Stimulated activated memory B cell treated with anti-CD40 and anti-IgM and Interleukin-4, amounts not matched to agents 10 μg/mL and 1 μg/mL and 100 μg/mL, for 72 hours (primary cell): ENCODE measurements at regions not wholly inside any gene's neighbourhood (a gene's known extent, or its start where the extent isn't known, plus 50 kb on each side); places are given as distances from the start of the nearest gene placed in this dataset.
A peak's percentile ranks its signal among the peaks of the same experiment; 100 is the strongest.
"Not testable (repeated sequence)": the region's sequence is repeated elsewhere in the genome, so short reads cannot be mapped to it uniquely, and the experiment has no call there.

Experiments used
- ATAC-seq: fragments of 150-1000 bp; cut with Tn5 transposase; 2 replicates; pipeline ENCODE4 v1.10.0; 2021
- H3K27ac Mint-ChIP-seq: one replicate; pipeline ENCODE4 v1.8.0; 2022; ENCODE audit warnings: mild to moderate bottlenecking, mixed read lengths
- H3K27me3 Mint-ChIP-seq: one replicate; pipeline ENCODE4 v1.8.0; 2022; ENCODE audit warnings: mixed read lengths
- H3K36me3 Mint-ChIP-seq: one replicate; pipeline ENCODE4 v1.8.0; 2022; ENCODE audit warnings: mixed read lengths
- H3K4me1 Mint-ChIP-seq: one replicate; pipeline ENCODE4 v1.8.0; 2022; ENCODE audit warnings: mixed read lengths
- H3K4me3 Mint-ChIP-seq: one replicate; pipeline ENCODE4 v1.8.0; 2022; ENCODE audit warnings: mild to moderate bottlenecking, moderate library complexity, mixed read lengths
- H3K9me3 Mint-ChIP-seq: one replicate; pipeline ENCODE4 v1.8.0; 2022; ENCODE audit warnings: mixed read lengths

DNA sequence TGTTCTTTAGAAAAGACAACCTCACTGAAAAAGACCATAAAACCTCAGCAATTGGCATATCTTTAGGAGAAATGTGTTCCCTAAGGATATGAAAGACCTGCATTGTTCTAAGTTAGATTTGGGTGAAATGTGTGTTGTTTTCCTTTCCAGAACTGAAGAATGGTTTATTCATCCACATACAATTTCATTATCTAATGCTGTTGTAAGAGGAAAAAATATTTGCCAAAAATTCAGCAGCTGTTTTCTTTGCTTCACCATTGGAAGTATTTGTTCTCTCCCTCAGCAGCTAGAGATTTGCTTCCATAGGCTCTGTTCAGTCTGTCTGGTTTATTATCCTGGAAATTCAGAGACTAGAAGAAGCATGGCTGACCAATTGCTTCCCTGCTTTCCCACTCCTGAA lies 150.9 kb downstream of the ISOC1 start:
- H3K27ac Mint-ChIP-seq = no peak overlapping the region
- H3K4me3 Mint-ChIP-seq = no peak overlapping the region
- H3K4me1 Mint-ChIP-seq = no peaks in the 10 kb centered on the region
- no peaks in the 10 kb centered on the region for H3K36me3 Mint-ChIP-seq
- no peak for ATAC-seq
- no peaks in the 10 kb centered on the region for H3K27me3 Mint-ChIP-seq
- H3K9me3 Mint-ChIP-seq = no peaks in the 10 kb centered on the region

- Mint-ChIP-seq H3K4me1 (no peaks in the 10 kb centered on the region), H3K9me3 (no peaks in the 10 kb centered on the region), H3K27me3 (no peaks in the 10 kb centered on the region), H3K36me3 (no peaks in the 10 kb centered on the region), H3K27ac (no peak overlapping the region), H3K4me3 (no peak overlapping the region)
- no peak for ATAC-seq
Observed at GRCh38 chr5:129246088-129246487, 151.5 kb downstream of the ISOC1 start.

DNA sequence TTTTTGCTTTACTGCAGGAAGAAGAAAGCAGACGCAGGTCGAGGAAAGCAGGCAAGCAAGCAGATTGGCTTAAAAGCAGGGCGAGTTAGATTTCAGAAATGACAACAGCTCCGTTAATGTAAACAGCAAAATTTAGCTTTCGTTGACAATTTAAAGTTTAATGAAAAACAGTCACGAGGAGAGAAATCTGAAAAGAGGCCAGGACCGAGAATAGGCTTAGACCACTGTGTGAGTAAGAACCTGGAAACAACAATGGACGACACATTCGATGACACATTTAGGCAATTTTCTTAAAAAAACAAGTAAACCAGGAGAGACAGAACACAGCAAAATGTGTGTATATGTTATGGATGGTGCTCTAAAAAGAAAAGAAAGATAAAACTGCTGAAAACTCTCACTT lies 155.3 kb downstream of the ISOC1 start:
- peaks cover 12% of the 10 kb centered on the region for H3K9me3 Mint-ChIP-seq
- no peak for ATAC-seq
- H3K27ac Mint-ChIP-seq = no peak overlapping the region
- H3K4me3 Mint-ChIP-seq = no peak overlapping the region
- H3K4me1 Mint-ChIP-seq = no peaks in the 10 kb centered on the region
- H3K36me3 Mint-ChIP-seq = peaks cover 6% of the 10 kb centered on the region
- H3K27me3 Mint-ChIP-seq = no peaks in the 10 kb centered on the region

DNA sequence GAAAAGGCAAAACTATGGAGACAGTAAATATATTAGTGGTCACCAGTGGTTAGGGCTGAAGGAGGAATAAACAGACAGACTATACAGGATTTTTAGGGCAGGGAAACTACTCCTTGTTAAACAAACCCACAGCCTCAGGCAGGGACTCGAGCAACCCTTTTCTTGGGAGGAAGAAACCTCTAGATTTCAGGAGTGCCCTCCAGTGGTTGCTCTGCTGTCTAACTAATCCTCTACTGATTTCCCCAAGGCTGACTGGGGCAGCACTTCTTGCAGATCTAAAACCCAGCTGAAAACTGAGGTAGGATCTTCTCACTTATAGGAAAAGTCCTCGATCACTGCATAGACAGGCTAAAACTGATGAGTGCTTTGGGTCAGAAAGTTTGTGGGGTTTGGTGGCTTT lies 176.8 kb downstream of the ISOC1 start:
- ATAC-seq = no peak
- Mint-ChIP-seq H3K9me3 (no peaks in the 10 kb centered on the region), H3K27ac (no peak overlapping the region), H3K27me3 (no peaks in the 10 kb centered on the region), H3K4me3 (no peak overlapping the region), H3K36me3 (no peaks in the 10 kb centered on the region), H3K4me1 (no peaks in the 10 kb centered on the region)

GRCh38 chr5:129284010-129284409 lies 176.1 kb upstream of the ADAMTS19 start:
- no peaks in the 10 kb centered on the region for H3K36me3 Mint-ChIP-seq
- H3K4me3 Mint-ChIP-seq = no peak overlapping the region
- no peaks in the 10 kb centered on the region for H3K27me3 Mint-ChIP-seq
- no peak overlapping the region for H3K27ac Mint-ChIP-seq
- no peaks in the 10 kb centered on the region for H3K4me1 Mint-ChIP-seq
- H3K9me3 Mint-ChIP-seq = peaks cover 5% of the 10 kb centered on the region
- no peak for ATAC-seq

GRCh38 chr5:129294216-129294615 lies 165.9 kb upstream of the ADAMTS19 start:
- not testable (repeated sequence) for H3K9me3 Mint-ChIP-seq, ATAC-seq, H3K27me3 Mint-ChIP-seq, H3K4me1 Mint-ChIP-seq, H3K36me3 Mint-ChIP-seq, H3K4me3 Mint-ChIP-seq, H3K27ac Mint-ChIP-seq

DNA sequence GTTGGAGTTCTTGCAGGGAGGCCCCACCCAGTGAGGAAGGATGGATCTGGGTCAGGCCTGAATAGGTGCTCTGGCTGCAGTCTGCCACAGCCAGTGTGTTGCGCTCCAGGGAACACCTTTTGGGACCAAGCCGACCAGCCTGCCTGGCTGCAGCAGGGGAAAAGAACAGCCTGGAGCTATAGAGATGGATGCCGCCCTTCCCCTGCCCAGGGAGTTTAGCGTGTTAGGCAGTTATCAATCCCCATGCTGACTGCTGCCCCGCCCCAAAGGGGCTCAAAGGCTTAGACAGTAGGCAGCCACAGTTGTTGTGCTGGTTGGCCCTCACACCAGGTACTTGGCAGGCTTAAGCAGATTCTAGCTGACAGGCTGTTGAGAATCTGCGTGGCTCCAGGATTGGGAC lies 153.4 kb upstream of the ADAMTS19 start:
- Mint-ChIP-seq H3K9me3 (peaks cover 18% of the 10 kb centered on the region), H3K36me3 (no peaks in the 10 kb centered on the region), H3K4me1 (no peaks in the 10 kb centered on the region), H3K4me3 (no peak overlapping the region), H3K27ac (no peak overlapping the region), H3K27me3 (no peaks in the 10 kb centered on the region)
- no peak for ATAC-seq

DNA sequence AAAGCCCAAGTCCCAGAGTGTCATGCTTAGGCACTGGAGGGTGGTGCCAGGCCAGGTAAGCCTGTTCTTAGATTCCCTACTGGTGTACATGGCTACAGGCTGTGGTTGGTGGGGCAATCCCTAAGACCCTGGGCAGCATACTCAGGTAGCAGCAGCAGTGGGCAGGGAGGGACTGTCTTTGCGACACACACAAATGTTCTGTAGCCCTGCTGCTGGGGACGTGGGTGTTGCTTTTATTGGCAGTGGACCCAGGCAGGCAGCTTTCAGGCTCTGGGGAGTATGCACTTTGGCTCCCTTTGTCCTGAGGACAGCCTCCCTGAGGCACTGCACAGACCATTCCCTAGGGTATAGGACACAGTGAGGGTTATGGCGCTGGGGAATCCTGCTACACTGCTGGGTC lies 137.1 kb upstream of the ADAMTS19 start:
- H3K4me3 Mint-ChIP-seq = no peak overlapping the region
- ATAC-seq = no peak
- no peak overlapping the region for H3K27ac Mint-ChIP-seq
- peaks cover 11% of the 10 kb centered on the region for H3K36me3 Mint-ChIP-seq
- no peaks in the 10 kb centered on the region for H3K4me1 Mint-ChIP-seq
- peaks cover 30% of the 10 kb centered on the region for H3K9me3 Mint-ChIP-seq
- H3K27me3 Mint-ChIP-seq = no peaks in the 10 kb centered on the region

- no peaks in the 10 kb centered on the region for H3K27me3 Mint-ChIP-seq
- no peak for ATAC-seq
- no peaks in the 10 kb centered on the region for H3K36me3 Mint-ChIP-seq
- H3K4me1 Mint-ChIP-seq = peaks cover 25% of the 10 kb centered on the region
- no peaks in the 10 kb centered on the region for H3K9me3 Mint-ChIP-seq
- no peak overlapping the region for H3K27ac Mint-ChIP-seq
- H3K4me3 Mint-ChIP-seq = no peak overlapping the region
Observed at GRCh38 chr5:129341306-129341705, 118.8 kb upstream of the ADAMTS19 start.

GRCh38 chr5:129342796-129343195 lies 117.3 kb upstream of the ADAMTS19 start:
- Mint-ChIP-seq H3K9me3 (no peaks in the 10 kb centered on the region), H3K36me3 (no peaks in the 10 kb centered on the region), H3K27ac (no peak overlapping the region), H3K4me1 (peaks cover 25% of the 10 kb centered on the region), H3K4me3 (no peak overlapping the region), H3K27me3 (no peaks in the 10 kb centered on the region)
- no peak for ATAC-seq

- no peak overlapping the region for H3K27ac Mint-ChIP-seq
- peaks cover 25% of the 10 kb centered on the region for H3K4me1 Mint-ChIP-seq
- peak; percentile 58 for ATAC-seq
- H3K9me3 Mint-ChIP-seq = peaks cover 13% of the 10 kb centered on the region
- peaks cover 10% of the 10 kb centered on the region for H3K36me3 Mint-ChIP-seq
- no peak overlapping the region for H3K4me3 Mint-ChIP-seq
- no peaks in the 10 kb centered on the region for H3K27me3 Mint-ChIP-seq
Observed at GRCh38 chr5:129345213-129345924, 114.7 kb upstream of the ADAMTS19 start.

- no peaks in the 10 kb centered on the region for H3K27me3 Mint-ChIP-seq
- no peaks in the 10 kb centered on the region for H3K9me3 Mint-ChIP-seq
- ATAC-seq = no peak
- H3K36me3 Mint-ChIP-seq = no peaks in the 10 kb centered on the region
- no peak overlapping the region for H3K27ac Mint-ChIP-seq
- no peak overlapping the region for H3K4me3 Mint-ChIP-seq
- H3K4me1 Mint-ChIP-seq = no peaks in the 10 kb centered on the region
Observed at GRCh38 chr5:129356846-129357245, 103.3 kb upstream of the ADAMTS19 start.

DNA sequence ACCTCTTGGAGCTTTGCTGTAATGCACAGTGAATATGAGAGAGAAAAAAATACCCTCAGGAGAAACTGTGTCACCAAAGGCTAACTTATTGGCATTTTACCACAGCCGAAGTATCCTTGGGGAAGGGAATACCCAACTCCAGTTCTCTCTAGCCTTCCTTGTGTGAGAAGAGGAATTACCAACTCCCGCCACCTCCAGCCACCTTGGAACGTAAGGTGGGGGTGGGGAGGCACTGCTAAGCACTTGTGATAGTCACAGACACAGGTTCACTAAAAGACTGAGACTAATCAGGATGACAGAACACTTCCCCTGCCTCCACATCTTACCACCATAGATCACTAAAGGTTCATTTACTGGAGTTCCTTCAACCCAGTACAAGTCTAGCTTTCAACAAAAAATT lies 102.0 kb upstream of the ADAMTS19 start:
- no peak overlapping the region for H3K4me3 Mint-ChIP-seq
- H3K9me3 Mint-ChIP-seq = no peaks in the 10 kb centered on the region
- no peaks in the 10 kb centered on the region for H3K36me3 Mint-ChIP-seq
- no peaks in the 10 kb centered on the region for H3K27me3 Mint-ChIP-seq
- H3K4me1 Mint-ChIP-seq = no peaks in the 10 kb centered on the region
- H3K27ac Mint-ChIP-seq = no peak overlapping the region
- no peak for ATAC-seq

- Mint-ChIP-seq H3K4me3 (no peak overlapping the region), H3K9me3 (no peaks in the 10 kb centered on the region), H3K27me3 (no peaks in the 10 kb centered on the region), H3K27ac (no peak overlapping the region), H3K4me1 (no peaks in the 10 kb centered on the region), H3K36me3 (no peaks in the 10 kb centered on the region)
- ATAC-seq = no peak
Observed at GRCh38 chr5:129359450-129359849, 100.6 kb upstream of the ADAMTS19 start.

DNA sequence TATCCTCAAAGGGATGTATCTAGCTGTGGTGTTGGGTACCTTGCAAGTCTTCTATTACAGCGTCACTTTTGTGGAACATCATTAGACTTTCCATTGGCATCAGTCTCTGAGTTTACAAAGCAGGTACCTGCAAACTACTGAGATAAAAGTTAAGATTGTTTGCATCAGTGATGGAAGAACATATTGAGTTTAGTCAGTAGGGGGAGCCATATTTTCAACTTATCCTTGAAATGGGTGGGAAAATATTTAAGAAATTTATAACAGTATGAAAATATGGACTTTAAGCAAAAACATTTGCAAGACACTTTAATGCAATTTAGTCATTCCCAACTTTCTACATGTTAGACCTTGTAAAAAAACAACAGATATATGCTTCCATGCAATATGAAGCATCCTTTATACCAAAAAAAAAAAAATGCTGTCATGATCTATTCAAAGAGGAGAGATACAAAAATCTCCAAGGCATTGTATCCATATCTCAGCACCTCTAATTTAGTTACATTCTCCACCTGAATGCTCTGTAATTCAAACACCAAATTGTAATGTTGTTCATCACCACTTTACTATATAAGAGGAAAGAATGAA lies 98.6 kb upstream of the ADAMTS19 start:
- Mint-ChIP-seq H3K4me1 (no peaks in the 10 kb centered on the region), H3K9me3 (peaks cover 7% of the 10 kb centered on the region), H3K4me3 (no peak overlapping the region), H3K36me3 (no peaks in the 10 kb centered on the region), H3K27me3 (no peaks in the 10 kb centered on the region), H3K27ac (no peak overlapping the region)
- ATAC-seq = no peak

GRCh38 chr5:129362456-129362855 lies 97.6 kb upstream of the ADAMTS19 start:
- Mint-ChIP-seq H3K4me1 (no peaks in the 10 kb centered on the region), H3K36me3 (no peaks in the 10 kb centered on the region), H3K4me3 (no peak overlapping the region), H3K27ac (no peak overlapping the region), H3K9me3 (peaks cover 7% of the 10 kb centered on the region), H3K27me3 (no peaks in the 10 kb centered on the region)
- no peak for ATAC-seq
